A549 (cell line): ENCODE measurements at regions not wholly inside any gene's neighbourhood (a gene's known extent, or its start where the extent isn't known, plus 50 kb on each side); places are given as distances from the start of the nearest gene placed in this dataset.

Source experiments
- ATAC-seq, 2 experiments: fragments of 200-7000 bp in 1 of 2; fragments of >200 bp in 1 of 2; cut with Nextera tagmentation in 1 of 2; cut with Tn5 transposase in 1 of 2; 3 replicates each; pipeline versions ENCODE4 v1.8.0 to v1.9.1; 2018 to 2020; ENCODE audit warnings: mild to moderate bottlenecking in 1 of 2, moderate library complexity in 1 of 2
- CTCF ChIA-PET: fragments of 300-600 bp; sonication (Branson Sonifier 250); formaldehyde crosslinking; extraction: SDS; loops from one replicate; lab custom pipeline; 2021; ENCODE audit warnings: antibody characterized with exemption, inconsistent platforms; lab: Yijun Ruan, JAX
- POLR2A ChIA-PET: fragments of 350-600 bp; formaldehyde crosslinking; extraction: SDS; loops from one replicate; lab custom pipeline; 2021; ENCODE audit warnings: antibody characterized with exemption, inconsistent platforms; lab: Yijun Ruan, JAX
- DNase-seq, 2 experiments: peaks; one replicate each; pipeline versions ENCODE4 v3.0.0 to v3.0.0-alpha.2; 2011 to 2016; ENCODE audit warnings: low read depth in 1 of 2, low spot score in 1 of 2
- FAIRE-seq: peaks from 2 replicates; lab custom pipeline; 2011; peaks lifted over from hg19 to GRCh38; lab: Jason Lieb, UNC
- H3K27ac ChIP-seq, 2 experiments: fragments of >200 bp; sonication (Bioruptor Twin); formaldehyde crosslinking; 3 replicates each; pipeline ENCODE4 v1.5.1; 2016 to 2017
- H3K4me1 ChIP-seq: fragments of >200 bp; sonication (Bioruptor Twin); formaldehyde crosslinking; 3 replicates; pipeline ENCODE4 v1.6.1; 2016
- H3K4me2 ChIP-seq: fragments of >200 bp; sonication (Bioruptor Twin); formaldehyde crosslinking; 3 replicates; pipeline ENCODE4 v1.6.1; 2016
- H3K4me3 ChIP-seq: fragments of >200 bp; sonication (Bioruptor Twin); formaldehyde crosslinking; 3 replicates; pipeline ENCODE4 v1.5.1; 2016
- H3K9me3 ChIP-seq: fragments of >200 bp; sonication (Bioruptor Twin); formaldehyde crosslinking; 3 replicates; pipeline ENCODE4 v1.6.1; 2016
- CHD2 ChIP-seq: fragments of 150-350 bp; IDR thresholded peaks from 2 replicates; pipeline ENCODE4 v1.6.1; 2014; ENCODE audit warnings: low read length; ENCODE audit not compliant: partially characterized antibody
- EHMT2 ChIP-seq: fragments of 200-600 bp; sonication (generic); IDR thresholded peaks from 2 replicates; pipeline ENCODE4 v1.6.1; 2016; ENCODE audit warnings: antibody characterized with exemption, low read depth, mild to moderate bottlenecking, moderate library complexity
- GATA3 ChIP-seq: IDR thresholded peaks from 2 replicates; pipeline ENCODE4 v1.6.1; 2012; ENCODE audit warnings: borderline replicate concordance
- HMGXB4 ChIP-seq: fragments of 250-450 bp; sonication (Bioruptor Pico); IDR thresholded peaks from 2 replicates; pipeline ENCODE4 v1.5.0; 2021; ENCODE audit warnings: mild to moderate bottlenecking, moderate library complexity, borderline replicate concordance
- HOXA7 ChIP-seq: fragments of 250-450 bp; sonication (Bioruptor Pico); IDR thresholded peaks from 2 replicates; pipeline ENCODE4 v1.5.0; 2020; ENCODE audit warnings: mild to moderate bottlenecking, moderate library complexity
- HOXB13 ChIP-seq: fragments of 250-450 bp; sonication (Bioruptor Pico); IDR thresholded peaks from 2 replicates; pipeline ENCODE4 v1.5.0; 2020; ENCODE audit warnings: low read depth, mild to moderate bottlenecking, moderate library complexity
- JUNB ChIP-seq: fragments of >200 bp; sonication (Bioruptor Twin); formaldehyde crosslinking; IDR thresholded peaks from 2 replicates; pipeline ENCODE4 v1.6.1; 2016
- KDM1A ChIP-seq: fragments of 200-600 bp; sonication (generic); IDR thresholded peaks from 2 replicates; pipeline ENCODE4 v1.6.1; 2016; ENCODE audit warnings: low read depth, mild to moderate bottlenecking
- MAFK ChIP-seq: fragments of 450-650 bp; IDR thresholded peaks from 2 replicates; pipeline ENCODE4 v1.6.1; 2014; ENCODE audit not compliant: partially characterized antibody
- POLR2AphosphoS2 ChIP-seq: conservative IDR thresholded peaks from 2 replicates; pipeline ENCODE4 v1.6.1; 2012; ENCODE audit warnings: low read length, improper control_type of control experiment, inconsistent platforms
- RARB ChIP-seq: fragments of 250-450 bp; sonication (Bioruptor Pico); IDR thresholded peaks from 2 replicates; pipeline ENCODE4 v1.8.0; 2021; ENCODE audit warnings: mild to moderate bottlenecking, moderate library complexity
- REST ChIP-seq: fragments of 200-600 bp; sonication (generic); IDR thresholded peaks from 2 replicates; pipeline ENCODE4 v1.6.1; 2016; ENCODE audit warnings: antibody characterized with exemption, mild to moderate bottlenecking, moderate library complexity
- RNF2 ChIP-seq: fragments of 200-600 bp; sonication (generic); IDR thresholded peaks from 2 replicates; pipeline ENCODE4 v1.6.1; 2016; ENCODE audit warnings: low read depth, mild to moderate bottlenecking, antibody characterized with exemption, moderate library complexity, borderline replicate concordance
- SMC3 ChIP-seq: fragments of >200 bp; sonication (Bioruptor Twin); formaldehyde crosslinking; IDR thresholded peaks from 3 replicates; pipeline ENCODE4 v1.6.1; 2018; ENCODE audit warnings: inconsistent platforms
- TP53 ChIP-seq: fragments of 250-450 bp; sonication (Bioruptor Pico); IDR thresholded peaks from 2 replicates; pipeline ENCODE4 v1.5.0; 2021; ENCODE audit warnings: mild to moderate bottlenecking, moderate library complexity
- WGBS: methylation state at CpG from one replicate; pipeline ENCODE4 v1.1.6; 2017; ENCODE audit errors: missing lambda C conversion rate; 5-methylcytosine and 5-hydroxymethylcytosine counted together
- TF ChIP-seq, protein P1 (sequence below): fragments of 150-350 bp; IDR thresholded peaks from 2 replicates; pipeline ENCODE4 v1.6.1; 2014; ENCODE audit warnings: low read depth, mild to moderate bottlenecking, low read length
- TF ChIP-seq, protein P2 (sequence below): IDR thresholded peaks from 2 replicates; pipeline ENCODE4 v1.6.1; 2012
- TF ChIP-seq, protein P3 (sequence below): fragments of >200 bp; sonication (Bioruptor Twin); formaldehyde crosslinking; IDR thresholded peaks from 3 replicates; pipeline ENCODE4 v1.5.1; 2016
- TF ChIP-seq, protein P4 (sequence below): fragments of 250-450 bp; sonication (Bioruptor Pico); IDR thresholded peaks from 2 replicates; pipeline ENCODE4 v1.5.0; 2020; ENCODE audit warnings: low read depth, mild to moderate bottlenecking, moderate library complexity

DNA sequence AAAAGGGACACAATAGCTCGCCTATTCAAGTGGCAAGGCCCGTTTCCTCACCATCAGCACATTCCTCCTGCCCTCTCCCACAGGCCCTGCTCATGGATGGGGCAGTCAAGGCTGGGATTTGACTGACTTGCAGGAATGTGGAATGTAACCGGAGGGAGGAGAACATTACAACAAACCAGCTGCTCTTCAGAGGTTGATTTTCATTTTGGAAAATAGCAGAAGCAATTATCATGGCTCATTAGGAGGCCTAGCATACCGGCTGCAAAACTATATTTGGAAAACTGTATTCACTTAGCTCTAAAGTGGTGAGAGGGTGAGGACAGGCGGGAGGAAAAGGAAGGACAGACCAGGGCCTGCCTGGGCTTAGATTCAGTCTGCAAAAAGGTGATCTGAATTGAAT, 283.7 kb downstream of the CD83 start:
- DNase-seq (no peak), FAIRE-seq (no peak), ATAC-seq (no peak)
- H3K4me2 ChIP-seq, result no peak overlapping the region
- ChIA-PET CTCF (interaction anchor here (0.8 kb wide), 1 partner anchor 28 kb away, joined by 3 read pairs; no protein-coding TSS in a partner anchor), POLR2A (no interaction called here)
- no peak overlapping the region for H3K27ac ChIP-seq
- TF ChIP-seq JUNB, result no peak
- TF ChIP-seq, protein P1, sequence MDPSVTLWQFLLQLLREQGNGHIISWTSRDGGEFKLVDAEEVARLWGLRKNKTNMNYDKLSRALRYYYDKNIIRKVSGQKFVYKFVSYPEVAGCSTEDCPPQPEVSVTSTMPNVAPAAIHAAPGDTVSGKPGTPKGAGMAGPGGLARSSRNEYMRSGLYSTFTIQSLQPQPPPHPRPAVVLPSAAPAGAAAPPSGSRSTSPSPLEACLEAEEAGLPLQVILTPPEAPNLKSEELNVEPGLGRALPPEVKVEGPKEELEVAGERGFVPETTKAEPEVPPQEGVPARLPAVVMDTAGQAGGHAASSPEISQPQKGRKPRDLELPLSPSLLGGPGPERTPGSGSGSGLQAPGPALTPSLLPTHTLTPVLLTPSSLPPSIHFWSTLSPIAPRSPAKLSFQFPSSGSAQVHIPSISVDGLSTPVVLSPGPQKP, result no peak
- TF ChIP-seq EHMT2, result no peak
- TF ChIP-seq HOXA7 (CRISPR knock-in tag), result no peak
- no peak for TF ChIP-seq TP53 (CRISPR knock-in tag)
- no peak for TF ChIP-seq CHD2
- no peak for TF ChIP-seq SMC3
- no peak for TF ChIP-seq GATA3
- TF ChIP-seq KDM1A, result no peak
- no peak for TF ChIP-seq MAFK
- TF ChIP-seq, protein P2, sequence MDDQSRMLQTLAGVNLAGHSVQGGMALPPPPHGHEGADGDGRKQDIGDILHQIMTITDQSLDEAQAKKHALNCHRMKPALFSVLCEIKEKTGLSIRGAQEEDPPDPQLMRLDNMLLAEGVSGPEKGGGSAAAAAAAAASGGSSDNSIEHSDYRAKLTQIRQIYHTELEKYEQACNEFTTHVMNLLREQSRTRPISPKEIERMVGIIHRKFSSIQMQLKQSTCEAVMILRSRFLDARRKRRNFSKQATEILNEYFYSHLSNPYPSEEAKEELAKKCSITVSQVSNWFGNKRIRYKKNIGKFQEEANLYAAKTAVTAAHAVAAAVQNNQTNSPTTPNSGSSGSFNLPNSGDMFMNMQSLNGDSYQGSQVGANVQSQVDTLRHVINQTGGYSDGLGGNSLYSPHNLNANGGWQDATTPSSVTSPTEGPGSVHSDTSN, result no peak
- TF ChIP-seq REST, result no peak
- TF ChIP-seq, protein P3, sequence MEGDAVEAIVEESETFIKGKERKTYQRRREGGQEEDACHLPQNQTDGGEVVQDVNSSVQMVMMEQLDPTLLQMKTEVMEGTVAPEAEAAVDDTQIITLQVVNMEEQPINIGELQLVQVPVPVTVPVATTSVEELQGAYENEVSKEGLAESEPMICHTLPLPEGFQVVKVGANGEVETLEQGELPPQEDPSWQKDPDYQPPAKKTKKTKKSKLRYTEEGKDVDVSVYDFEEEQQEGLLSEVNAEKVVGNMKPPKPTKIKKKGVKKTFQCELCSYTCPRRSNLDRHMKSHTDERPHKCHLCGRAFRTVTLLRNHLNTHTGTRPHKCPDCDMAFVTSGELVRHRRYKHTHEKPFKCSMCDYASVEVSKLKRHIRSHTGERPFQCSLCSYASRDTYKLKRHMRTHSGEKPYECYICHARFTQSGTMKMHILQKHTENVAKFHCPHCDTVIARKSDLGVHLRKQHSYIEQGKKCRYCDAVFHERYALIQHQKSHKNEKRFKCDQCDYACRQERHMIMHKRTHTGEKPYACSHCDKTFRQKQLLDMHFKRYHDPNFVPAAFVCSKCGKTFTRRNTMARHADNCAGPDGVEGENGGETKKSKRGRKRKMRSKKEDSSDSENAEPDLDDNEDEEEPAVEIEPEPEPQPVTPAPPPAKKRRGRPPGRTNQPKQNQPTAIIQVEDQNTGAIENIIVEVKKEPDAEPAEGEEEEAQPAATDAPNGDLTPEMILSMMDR, result no peak
- TF ChIP-seq, protein P4, sequence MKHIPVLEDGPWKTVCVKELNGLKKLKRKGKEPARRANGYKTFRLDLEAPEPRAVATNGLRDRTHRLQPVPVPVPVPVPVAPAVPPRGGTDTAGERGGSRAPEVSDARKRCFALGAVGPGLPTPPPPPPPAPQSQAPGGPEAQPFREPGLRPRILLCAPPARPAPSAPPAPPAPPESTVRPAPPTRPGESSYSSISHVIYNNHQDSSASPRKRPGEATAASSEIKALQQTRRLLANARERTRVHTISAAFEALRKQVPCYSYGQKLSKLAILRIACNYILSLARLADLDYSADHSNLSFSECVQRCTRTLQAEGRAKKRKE (CRISPR knock-in tag), result no peak
- no peak for TF ChIP-seq HMGXB4 (CRISPR knock-in tag)
- TF ChIP-seq POLR2AphosphoS2, result no peak
- no peak for TF ChIP-seq RNF2
- no peak for TF ChIP-seq RARB (CRISPR knock-in tag)
- no peak for TF ChIP-seq HOXB13 (CRISPR knock-in tag)
- WGBS, result 60% methylated on average over 5 of the region's 5 CpGs
- H3K4me1 ChIP-seq, result no peaks in the 10 kb centered on the region
- no peaks in the 10 kb centered on the region for H3K9me3 ChIP-seq
- H3K4me3 ChIP-seq, result no peak overlapping the region
